ENCODE measurements at regions not wholly inside any gene's neighbourhood (a gene's known extent, or its start where the extent isn't known, plus 50 kb on each side); places are given as distances from the start of the nearest gene placed in this dataset.

DNA sequence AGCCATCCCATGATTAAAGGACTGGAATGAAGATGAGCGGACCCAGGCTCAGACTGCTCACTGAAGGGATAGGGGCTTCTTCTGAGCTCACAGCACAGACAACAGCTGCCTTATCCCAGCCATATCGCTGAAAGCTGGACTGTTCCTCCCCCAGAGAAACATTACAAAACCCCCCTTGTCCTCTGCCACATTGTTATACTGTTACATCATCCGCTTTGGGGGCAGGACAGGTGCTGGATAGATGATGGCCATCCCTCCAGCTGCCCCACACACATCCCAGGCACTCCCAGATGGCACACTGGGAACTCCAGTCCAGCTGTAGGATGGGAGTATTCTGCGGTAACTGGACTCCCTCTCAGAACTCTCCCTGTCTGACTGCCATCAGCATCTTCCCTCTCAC lies 58.7 kb upstream of the BTRC start:
- DNase-seq (ENCODE audit: low read depth): peak; percentile 16
- no peak overlapping the region for H3K4me3 ChIP-seq (ENCODE audit: low read depth, low read length)

DNA sequence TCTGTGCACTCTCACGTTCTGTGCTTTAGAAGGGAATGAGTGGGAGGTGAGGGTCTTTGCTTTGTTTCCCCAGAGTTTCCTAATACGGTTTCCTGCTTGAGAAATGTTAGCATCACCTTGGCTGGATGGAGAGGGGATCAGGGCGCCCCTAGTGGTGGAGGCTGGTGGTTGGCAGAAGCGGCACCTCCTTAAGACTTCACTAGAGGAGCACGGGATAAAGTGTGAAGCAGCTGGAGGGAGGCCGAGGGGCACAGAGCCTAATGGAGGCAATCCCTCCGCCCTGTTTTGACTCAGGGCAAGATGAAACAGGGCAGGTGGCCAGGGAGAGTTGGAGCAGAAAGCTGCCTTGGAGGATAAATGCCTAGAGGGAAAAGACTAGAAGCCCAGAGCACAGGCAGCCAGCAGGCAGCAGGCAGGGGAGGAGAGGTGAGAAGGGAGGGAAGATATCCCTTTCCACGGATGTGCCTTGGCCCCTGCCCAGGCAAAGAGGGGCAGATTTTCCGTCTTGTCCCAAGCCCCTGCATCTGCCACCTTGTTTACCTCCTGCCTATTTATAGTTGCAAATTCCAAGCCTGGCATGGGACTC lies 56.0 kb upstream of the BTRC start:
- no peak overlapping the region for H3K4me3 ChIP-seq (ENCODE audit: low read depth, low read length)
- no peak for DNase-seq (ENCODE audit: low read depth)

DNA sequence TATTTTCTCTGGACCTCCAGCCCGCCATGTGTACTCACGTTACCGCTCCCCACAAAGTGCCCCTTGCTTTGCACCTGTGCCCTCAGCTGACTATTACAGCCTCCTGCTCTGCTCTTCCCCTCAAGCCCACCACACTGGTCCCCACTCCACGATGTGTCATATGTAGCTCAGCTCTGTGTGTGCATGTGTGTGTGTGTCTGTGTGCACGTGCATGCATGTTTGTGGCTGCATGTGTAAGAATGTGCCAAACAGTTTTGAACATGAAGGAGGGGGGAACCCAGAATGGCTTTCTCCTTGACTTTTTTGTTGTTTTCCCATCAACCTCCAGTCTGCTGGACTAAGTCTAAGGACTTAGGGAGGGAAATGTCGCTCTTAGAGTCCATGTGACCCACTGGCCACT lies 54.8 kb upstream of the BTRC start:
- DNase-seq (ENCODE audit: low read depth): no peak
- no peak overlapping the region for H3K4me3 ChIP-seq (ENCODE audit: low read depth, low read length)

DNA sequence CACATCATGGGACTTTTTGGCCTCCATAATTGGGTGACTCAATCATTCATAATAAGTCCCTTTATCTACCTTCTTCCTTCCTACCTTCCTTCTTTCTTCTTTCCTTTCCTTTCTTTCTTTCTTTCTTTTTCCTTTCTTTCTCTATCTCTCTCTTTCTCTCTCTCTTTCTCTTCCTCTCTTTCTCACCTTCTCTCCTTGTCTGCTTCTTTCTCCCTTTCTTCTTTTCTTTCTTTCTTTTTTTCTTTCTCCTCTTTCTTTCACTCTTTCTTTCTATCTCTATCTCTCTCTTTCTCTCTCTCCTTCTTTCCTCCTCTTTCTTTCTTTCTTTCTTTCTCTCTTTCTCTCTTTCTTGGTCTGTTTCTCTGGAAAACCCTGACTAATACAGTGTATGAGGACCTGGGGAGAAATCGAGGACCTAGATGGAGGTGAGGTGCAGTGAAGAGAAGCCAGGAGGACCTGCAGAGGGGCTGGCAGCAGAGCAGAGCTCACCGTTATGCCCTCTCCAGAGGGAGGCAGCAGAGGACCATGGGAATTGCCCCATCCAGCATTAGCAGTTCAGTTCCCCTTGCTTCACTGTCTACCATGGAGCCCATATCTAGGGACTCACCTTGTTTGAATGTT lies 52.7 kb upstream of the BTRC start:
- DNase-seq (ENCODE audit: low read depth): no peak
- H3K4me3 ChIP-seq (ENCODE audit: low read depth, low read length): no peak overlapping the region

DNA sequence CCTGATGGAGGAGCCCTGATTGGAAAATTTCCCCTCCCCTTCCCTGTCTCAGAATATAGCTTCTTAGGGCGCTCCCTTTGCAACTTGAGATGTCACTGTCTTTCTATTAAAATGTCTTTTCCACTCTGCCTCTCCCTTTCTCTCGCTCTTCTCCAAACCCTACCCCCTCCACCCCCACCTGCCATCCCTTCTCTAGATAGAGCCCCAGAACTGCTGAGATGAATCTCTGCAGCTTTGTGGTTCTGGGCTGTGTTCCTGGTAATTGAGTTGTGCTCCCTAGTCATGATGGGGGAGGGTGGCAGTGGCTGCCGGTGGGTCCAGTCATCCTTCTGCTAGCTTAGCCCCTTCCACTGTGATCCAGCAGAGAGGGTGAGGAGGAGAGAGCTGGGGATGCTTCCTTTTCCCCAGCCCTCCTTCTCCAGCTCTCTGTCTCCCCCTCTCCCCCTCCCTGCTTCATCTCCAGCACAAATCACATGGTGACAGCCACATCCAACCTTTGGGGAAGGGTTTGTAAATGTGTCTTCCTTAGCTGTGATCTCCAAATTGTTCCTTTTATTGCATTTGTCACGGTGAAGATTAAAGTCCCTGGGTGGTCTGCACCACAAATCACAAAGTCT lies 50.8 kb upstream of the BTRC start:
- no peak for DNase-seq (ENCODE audit: low read depth)
- H3K4me3 ChIP-seq (ENCODE audit: low read depth, low read length): no peak overlapping the region

Measured in skeletal muscle cell (primary cell).